HUDEP-2 (cell line): ENCODE measurements at regions not wholly inside any gene's neighbourhood (a gene's known extent, or its start where the extent isn't known, plus 50 kb on each side); places are given as distances from the start of the nearest gene placed in this dataset.
"Not testable (repeated sequence)": the region's sequence is repeated elsewhere in the genome, so short reads cannot be mapped to it uniquely, and the experiment has no call there.

Source experiments
- DNase-seq, 76 experiments: peaks; one replicate each; lab custom pipeline; 2025; ENCODE audit not compliant: unreplicated experiment in 76 of 76; lab: John Stamatoyannopoulos, UW

DNA sequence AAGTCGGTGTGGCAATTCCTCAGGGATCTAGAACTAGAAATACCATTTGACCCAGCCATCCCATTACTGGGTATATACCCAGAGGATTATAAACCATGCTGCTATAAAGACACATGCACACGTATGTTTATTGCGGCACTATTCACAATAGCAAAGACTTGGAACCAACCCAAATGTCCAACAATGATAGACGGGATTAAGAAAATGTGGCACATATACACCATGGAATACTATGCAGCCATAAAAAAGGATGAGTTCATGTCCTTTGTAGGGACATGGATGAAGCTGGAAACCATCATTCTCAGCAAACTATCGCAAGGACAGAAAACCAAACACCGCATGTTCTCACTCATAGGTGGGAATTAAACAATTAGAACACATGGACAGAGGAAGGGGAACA, 80.6 kb upstream of the ST3GAL5 start:
- DNase-seq: not testable (repeated sequence)

DNA sequence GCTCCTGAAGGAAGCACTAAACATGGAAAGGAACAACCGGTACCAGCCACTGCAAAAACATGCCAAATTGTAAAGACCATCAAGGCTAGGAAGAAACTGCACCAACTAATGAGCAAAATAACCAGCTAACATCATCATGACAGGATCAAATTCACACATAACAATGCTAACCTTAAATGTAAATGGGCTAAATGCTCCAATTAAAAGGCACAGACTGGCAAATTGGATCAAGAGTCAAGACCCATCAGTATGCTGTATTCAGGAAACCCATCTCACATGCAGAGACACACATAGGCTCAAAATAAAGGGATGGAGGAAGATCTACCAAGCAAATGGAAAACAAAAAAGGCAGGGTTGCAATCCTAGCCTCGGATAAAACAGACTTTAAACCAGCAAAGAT, 77.0 kb upstream of the ST3GAL5 start:
- not testable (repeated sequence) for DNase-seq

DNA sequence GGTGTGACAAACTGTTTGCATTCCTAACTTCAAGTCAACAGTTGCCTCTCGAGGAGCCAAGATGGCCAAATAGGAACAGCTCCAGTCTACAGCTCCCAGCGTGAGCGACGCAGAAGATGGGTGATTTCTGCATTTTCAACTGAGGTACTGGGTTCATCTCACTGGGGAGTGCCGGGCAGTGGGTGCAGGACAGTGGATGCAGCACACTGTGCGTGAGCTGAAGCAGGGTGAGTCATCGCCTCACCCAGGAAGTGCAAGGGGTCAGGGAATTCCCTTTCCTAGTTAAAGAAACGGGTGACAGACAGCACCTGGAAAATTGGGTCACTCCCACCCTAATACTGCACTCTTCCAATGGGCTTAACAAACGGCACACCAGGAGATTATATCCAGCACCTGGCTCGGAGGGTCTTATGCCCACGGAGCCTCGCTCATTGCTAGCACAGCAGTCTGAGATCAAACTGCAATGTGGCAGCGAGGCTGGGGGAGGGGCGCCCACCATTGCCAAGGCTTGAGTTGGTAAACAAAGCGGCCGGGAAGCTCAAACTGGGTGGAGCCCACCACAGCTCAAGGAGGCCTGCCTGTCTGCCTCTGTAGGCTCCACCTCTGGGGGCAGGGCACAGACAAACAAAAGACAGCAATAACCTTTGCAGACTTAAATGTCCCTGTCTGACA, 75.1 kb upstream of the ST3GAL5 start:
- DNase-seq: peak in 2 of 76 experiments; percentile 11 to 14

DNA sequence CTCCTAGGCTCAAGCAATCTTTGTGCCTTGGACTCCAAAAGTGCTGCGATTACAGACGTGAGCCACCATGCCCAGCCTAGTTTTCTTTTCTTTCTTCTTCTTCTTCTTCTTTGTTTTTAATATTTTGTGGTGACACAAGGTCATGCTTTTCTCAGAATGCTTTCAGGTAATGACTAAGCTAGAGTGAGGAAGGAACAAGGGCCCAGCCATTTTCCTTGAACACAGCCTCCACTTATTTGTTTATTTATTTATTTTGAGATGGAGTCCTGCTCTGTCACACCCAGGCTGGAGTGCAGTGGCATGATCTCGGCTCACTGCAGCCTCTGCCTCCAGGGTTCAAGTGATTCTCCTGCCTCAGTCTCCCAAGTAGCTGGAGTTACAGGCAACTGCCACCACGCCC, 74.3 kb upstream of the ST3GAL5 start:
- DNase-seq: no peak

DNA sequence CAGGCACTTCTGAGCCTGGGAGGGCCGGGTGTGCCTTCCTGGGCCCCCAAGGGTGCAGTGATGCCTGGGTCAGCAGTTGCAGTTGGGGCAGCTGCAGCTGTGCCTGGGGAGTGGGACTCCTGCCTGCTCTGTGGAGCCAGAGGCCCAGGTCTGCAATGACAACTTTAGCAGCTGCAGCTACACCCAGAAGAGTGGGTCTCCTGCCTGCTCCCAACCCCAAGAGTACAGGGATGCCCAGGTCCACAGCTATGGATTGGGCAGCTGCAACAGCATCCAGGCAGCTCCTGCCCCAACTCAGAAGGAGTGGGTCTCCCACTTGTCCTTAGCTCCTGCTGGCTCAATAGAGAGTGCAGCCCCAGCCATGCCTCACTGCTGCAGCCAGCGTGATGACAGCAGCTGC, 73.0 kb upstream of the ST3GAL5 start:
- no peak for DNase-seq

DNA sequence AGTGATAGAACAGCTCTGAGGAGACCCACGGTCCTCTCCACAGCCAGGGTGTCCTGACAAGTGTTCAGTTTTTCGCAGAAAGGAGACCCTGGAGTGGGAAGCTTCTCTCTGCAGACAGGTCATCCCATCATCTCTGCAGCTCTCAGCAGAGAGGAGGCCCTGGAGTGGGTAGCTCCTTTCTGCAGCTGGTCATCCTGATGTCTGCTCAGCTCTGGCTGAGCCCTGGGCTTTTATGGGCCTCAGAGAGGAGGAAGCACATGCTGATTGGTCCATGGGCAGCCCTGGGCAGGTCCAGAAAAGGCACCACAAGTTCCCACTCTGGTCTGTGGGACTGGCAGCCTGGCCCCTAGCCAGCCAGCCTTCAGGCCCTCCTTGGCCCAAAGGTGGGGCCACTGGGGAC, 72.3 kb upstream of the ST3GAL5 start:
- no peak for DNase-seq

DNA sequence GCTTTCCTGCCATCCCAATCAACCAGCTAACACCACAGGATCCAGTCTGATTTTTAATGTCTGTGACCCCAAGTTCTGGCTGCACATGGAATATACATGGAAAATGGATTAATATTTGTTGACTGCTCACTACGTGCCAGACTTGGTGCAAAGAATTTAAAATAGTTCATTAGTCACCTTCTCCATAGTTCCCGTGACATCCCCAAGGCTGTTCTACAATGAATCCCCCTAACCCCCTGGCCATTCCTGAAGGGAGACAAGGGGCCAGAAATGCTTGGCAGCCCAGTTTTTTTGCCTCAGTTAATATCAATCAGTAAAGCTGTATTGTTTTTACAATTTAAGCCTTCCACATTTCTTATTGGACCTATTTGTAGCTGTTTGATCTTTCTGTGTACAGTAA, 71.0 kb upstream of the ST3GAL5 start:
- no peak for DNase-seq

DNA sequence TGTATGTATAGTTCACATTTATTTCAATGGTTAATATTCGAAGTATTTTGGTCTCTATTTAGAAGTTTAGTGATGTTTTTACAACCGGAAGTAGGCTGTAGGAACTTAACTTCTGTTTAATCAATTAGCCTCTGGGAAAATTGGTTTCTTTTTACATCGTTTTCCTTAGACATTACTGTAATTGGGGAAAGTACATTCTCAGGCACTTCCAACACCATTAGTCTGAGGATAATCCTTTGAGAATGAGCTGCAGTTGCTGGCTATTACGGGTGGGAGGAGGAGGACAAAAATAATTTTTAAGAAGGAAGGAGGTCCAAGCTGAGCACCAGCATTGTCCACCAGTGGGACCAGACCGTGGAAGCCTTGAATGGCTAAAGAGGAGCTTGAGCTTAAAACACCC, 70.4 kb upstream of the ST3GAL5 start:
- DNase-seq: no peak

DNA sequence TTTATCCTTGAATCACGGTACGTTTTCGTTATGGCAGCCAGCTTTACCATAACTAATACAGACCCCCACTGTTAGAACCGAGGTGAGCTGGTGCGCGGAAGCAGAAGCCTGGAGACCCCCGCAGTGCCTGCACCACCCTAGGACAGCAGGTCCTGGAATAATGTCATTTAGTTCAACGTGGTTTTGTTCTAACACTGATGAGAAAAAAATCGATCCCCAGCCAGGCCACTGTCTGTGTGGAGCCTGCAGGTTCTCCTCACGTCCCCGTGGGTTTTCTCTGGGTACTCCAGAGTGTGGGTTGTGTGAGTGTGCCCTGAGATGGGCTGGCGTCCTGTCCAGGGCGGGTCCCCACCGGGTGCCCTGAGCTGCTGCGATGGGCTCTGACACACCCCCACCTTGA, 69.9 kb upstream of the ST3GAL5 start:
- no peak for DNase-seq

DNA sequence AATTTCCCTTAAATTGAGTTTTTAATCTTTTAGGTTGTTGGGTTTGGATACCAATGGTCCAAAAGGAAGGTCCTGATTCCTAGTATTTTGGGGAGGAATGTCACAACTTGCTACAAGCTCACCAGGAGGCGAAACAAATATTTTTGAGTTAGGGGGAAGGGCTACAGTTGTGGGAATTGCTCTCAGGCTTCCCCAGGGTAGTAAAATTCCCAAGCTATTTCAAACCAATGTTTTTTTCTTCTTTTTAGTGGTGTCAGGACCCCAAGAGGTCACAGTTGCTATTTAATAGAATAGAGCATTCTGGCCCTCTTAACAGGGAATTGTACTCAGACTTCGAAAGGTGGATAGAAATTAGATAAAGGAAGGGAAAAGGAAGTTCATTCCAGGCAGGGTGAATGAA, 68.5 kb upstream of the ST3GAL5 start:
- DNase-seq: no peak

DNA sequence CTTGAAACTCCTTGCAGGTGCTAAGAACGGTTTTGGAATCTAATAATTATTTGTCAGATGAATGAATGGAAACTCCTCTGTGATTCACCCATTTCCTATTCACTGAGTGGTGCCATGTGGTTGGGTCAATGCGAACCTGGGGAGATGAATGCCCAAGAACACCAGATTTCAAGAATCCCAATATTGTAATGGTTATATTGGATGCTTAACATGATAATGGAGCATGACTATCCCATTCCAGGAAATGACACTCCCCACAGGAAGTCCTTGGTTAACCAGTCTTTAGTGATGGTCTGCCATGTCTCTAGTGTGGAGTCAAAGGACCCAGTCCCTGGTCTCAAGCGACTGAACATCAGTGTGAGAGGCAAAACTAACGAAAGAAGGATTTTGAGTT, 67.9 kb upstream of the ST3GAL5 start:
- no peak for DNase-seq

DNA sequence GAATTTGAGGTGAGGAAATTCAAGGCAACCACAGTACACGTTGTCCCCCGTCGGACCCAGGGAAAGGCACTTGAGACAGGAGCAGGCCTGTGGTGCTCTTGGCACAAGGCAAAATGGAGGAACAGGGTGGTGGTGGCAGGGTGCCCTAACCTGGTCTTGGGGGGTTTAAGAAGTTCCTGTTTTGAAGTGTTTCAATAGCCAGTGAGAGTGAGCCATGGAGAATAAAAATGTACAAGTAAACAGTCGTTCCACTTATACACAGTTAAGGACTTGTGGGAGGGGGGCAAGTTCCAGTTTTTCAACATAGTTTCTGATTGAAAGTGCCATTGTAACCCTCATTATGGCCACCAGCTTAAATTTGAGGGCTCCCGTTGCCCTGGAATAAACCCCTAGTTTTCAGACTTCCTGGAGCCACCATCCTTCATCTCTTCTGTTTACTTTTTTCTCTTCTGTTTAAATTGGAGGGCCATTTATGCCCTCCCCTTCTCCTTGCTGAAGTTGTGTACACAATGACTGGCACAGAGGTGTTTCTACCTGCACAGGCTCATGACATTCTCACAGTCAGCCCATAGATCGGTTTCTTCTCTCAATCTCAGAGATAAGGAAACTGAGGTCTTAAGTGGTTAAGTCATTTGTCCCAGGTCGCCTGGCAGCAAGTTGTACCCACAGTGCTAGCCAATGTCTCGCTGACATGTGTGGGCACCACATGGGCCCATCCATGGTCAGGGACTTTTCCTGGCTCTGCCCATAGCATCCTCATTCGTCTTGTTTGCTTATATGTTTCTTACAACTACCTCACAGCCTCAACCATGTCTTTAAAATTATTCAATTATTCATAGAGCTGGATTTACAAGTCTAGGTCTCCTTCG, 66.0 kb upstream of the ST3GAL5 start:
- no peak for DNase-seq

DNA sequence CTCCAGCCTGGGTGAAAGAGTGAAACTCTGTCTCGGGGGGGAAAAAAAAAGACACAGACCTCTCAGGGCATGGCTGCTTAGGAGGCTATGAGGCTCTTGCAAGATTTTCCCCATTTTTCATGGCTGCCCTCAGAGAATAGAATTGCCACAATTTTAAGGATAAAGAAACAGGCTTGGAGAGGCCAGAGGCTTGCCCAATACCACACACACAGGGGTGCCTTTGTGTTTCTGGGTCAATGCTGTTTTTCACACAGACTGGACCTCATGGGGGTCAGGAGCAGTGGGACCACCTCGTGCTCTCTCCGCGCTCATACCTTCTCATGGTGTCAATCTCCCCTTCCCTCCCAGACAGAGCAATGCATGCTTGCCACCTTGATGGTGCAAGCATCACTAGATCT, 65.4 kb upstream of the ST3GAL5 start:
- DNase-seq: no peak

DNA sequence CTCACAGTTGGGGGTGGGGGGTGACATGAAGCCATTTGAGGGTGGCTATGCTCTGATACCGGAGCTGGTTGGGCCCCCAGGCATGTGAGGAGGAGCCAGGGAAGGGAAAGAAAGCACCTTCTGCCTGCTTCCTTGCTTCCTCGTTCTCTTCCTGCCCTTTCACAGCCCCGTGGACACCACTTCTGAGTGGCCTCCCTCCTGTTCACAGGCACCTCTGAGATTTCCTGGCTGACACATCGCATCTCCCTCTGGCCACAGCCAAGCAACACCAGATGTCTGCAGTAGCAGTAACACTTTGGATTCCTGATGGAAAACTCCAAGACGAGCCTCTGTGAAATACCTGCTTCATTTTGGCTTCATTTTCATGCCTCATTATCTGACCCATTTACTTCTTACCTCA, 64.7 kb upstream of the ST3GAL5 start:
- DNase-seq: no peak

DNA sequence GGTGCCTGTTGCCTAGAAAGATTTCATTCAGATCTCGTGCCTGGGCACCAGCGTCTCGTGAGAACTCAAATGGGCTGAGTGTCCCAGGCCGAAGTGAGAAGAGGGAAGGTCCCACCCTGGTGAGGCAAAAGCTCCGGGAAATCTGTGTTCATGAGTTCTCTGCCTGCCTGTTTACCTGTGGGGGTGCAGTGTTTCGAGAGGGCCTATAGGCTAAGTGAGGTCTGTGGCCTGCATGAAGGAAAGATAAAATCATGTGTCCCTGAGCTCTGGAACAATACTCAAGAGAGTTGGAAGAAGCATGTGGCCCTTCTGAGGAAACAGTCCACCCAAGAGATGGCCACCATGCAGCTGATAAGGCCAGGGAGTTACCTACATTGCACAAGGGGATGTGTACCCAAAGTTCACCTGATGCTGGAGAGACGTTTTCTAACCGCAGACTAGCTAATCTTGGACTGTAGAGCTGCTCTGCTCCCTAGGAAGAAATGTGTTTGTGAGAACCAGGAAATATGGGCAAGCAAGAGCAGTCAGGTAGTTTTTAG, 63.5 kb upstream of the ST3GAL5 start:
- no peak for DNase-seq

DNA sequence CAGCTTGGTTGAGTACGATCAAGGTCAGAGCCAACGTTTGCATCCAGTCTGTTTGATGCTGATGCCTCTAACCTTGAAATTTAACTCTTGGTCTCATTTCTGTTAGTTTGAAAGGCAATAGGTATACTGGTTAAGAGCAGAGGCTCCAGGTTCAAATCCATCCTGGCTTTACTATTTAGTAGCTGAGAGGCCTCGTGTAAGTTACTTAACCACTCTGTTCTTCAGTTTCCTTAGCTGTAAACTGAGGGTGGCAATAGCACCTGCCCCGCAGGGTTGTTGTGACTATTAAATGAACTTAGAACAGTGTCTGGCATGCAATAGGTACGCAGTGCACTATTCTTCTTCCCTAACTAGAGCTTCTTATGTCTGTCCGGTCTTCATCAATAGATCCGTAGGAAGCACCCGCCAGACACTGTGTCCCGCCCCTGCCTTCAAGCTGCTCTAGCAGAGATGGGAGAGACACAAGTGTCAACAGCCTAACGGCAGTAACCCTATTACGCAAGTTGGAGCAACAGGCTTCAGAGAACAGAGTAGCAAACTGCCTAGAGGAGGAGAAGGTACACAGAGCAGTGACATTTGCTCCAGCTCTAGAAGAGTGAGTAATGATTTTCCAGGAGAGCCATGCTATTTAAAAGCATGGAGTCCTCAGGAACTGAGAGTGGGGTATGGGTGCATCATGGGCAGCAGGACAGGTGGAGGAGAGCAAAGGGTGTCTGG, 62.7 kb upstream of the ST3GAL5 start:
- no peak for DNase-seq

DNA sequence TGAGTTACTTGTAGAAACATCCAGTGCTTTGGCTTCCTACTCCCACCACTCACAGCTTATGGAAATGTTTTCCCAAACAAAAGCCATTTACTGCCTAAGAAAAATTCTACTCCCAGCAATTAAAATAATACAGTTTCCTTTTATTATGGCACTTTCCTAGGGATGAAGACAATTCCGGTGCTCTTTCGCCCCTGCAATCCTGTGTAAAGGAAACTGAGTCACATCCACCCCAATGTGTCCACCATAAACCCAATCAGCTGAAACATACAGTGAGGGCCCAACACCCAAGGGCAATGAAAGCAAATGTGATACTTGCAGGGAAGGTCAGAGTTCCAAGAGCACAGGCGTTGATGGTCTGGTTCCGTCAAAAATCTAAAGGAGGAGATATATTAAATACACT, 62.0 kb upstream of the ST3GAL5 start:
- DNase-seq: no peak

DNA sequence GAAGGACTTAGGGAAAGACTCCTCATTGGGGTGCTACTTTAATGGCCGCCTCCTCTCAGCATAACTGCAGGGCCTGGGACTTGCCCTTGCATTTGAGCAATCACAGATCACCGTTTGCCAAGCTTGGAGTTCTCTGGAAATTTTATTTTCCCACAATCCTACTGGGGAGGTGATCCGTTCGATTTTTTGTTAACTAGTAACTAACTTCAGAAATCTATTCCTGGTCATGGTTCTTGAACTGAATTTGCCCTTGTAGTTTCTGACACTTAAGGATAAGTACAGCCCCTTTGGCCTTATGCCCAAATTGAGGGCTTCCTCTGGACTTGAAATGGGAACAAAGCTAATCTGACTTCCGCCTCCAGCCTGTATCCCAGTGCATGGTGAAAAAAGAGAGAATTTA, 60.5 kb upstream of the ST3GAL5 start:
- no peak for DNase-seq

DNA sequence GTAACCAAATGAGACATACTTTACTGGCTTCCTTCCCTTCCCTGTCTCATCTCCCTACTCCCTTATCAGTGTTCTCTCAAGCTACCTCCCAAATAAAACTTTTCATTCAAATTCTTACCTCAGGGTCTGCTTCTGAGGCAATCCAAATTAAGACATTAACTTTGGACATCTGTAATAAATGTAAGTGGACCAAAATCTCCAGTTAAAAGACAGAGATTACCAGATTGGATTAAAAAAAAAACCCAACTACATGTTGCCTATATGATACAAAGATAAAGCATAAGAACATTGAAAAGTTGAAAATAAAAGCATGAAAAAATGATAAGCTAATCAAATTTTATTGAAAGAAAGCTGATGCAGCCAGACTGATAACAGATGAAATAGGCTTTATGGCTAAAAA, 58.8 kb upstream of the ST3GAL5 start:
- no peak for DNase-seq

DNA sequence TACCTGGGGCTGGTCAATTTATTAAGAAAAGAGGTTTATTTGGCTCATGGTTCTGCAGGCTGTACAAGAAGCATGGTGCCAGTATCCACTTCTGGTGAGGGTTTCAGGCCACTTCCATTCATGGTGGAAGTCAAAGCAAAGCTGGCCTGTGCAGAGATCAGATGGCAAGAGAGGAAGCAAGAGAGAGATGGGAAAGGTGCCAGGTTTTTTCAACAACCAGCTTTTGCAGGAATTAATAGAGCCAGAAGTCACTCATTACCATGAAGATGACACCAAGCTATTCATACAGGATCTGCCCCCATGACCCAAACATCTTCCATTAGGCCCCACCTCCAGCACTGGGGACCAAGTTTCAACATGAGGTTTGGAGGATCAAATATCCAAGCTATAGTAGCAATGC, 56.8 kb upstream of the ST3GAL5 start:
- DNase-seq: no peak

DNA sequence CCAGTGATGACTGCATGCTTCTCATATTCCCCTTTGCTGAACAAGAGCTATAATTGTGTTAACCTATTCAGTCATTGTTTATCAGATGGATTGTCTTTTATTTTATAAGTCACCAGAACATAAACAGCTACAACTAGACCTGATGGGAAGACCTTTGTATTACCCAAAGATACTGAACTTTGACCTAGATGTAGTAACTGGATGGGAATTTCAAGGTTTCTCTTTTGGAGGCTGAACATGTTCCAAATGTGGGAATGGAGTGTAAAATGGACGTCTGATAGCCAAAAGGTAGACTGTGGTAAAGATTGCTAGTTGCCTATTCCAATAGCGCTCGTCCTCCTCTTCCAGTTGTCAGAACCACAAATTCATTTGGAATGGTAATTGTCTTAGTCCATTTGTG, 56.4 kb upstream of the ST3GAL5 start:
- DNase-seq: no peak
